NCI-H2196 treated with DMSO at 0.1 percent for 48 hours (cell line): ENCODE measurements at regions not wholly inside any gene's neighbourhood (a gene's known extent, or its start where the extent isn't known, plus 50 kb on each side); places are given as distances from the start of the nearest gene placed in this dataset.

Source experiments
- DNase-seq: peaks from one replicate; lab custom pipeline; 2025; ENCODE audit not compliant: unreplicated experiment; lab: John Stamatoyannopoulos, UW

DNA sequence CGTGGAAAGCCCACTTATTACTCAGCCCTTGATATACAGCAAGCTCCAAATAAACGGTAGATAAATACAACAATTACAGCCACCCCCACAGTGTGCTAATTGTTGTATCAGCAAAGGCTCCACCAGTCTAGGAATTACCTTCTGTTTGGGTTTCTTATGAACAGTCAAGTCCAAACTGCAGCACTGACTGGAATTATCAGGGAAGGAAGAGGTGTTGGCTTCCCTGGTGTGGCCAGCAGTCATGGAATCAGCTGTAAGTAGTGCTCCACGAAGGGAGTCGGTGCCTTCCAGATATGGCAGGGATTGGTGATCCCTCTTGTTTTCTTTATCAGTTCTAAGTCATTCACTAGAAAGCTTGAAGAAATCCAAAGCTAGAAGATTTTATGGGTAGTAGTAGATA lies 209.1 kb downstream of the SNX19 start:
- no peak for DNase-seq

GRCh38 chr11:130709531-130709930 lies 206.7 kb downstream of the SNX19 start:
- no peak for DNase-seq

DNA sequence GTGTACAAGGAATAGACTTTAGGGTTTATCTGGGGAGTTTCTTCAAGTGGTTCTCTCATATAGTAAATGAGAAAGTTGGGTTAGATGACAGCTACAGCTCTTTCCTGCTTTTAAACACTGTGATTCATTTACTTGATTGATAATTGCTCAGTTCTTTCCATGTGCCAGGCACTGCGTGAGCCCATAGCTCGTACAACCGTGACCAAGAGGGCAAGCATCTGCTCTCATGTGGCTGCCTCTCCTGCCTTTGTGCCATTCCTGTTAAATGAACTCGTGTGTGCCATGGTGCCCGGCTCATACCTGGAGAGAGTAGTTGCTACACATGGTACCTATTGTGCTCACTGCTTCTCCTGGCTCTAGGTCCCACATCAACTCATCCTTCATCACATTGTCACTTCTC lies 206.3 kb downstream of the SNX19 start:
- DNase-seq = no peak

GRCh38 chr11:130710497-130711012 lies 205.7 kb downstream of the SNX19 start:
- no peak for DNase-seq

- DNase-seq = no peak
These were observed 205.1 kb downstream of the SNX19 start for GRCh38 chr11:130711193-130711592.

DNA sequence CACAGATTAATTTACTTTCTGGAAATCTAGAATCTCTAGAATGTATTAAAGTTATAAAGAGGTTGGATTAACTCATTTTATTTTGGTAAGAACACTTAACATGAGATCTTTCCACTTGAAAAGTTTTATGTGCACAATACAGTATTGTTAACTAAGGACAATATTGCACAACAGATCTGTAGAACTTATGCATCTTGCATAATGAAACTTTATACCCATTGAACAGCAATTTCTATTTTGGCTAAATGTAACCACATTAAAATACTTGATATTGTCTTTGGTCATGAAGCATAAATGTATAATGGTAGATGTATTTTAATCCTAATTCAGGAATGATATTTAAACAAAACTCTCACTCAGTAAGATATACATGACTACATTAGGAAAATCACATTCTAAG lies 203.8 kb downstream of the SNX19 start:
- DNase-seq = no peak

- no peak for DNase-seq
These were observed 201.0 kb downstream of the SNX19 start for GRCh38 chr11:130715085-130715876.

- DNase-seq = no peak
These were observed 200.4 kb downstream of the SNX19 start for GRCh38 chr11:130715877-130716220.

DNA sequence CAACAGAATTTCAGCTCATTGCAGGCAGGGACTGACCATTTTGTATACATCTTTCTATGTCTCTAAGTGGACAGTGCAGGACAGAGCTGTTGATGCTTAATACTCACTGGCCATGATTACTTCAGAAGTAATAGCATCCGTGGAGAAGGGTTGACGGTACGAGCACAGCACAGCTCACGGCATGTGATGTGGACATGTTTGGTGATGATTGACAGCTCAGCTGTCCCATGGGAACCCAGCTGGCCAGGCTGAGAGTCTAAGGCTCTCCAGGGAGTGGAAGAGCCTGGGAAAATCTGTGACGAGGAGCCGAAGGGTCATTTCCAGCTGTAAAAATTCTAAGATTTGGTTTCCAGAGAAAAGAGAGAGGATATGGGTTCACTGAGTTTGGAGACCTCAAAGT lies 198.2 kb downstream of the SNX19 start:
- no peak for DNase-seq

DNA sequence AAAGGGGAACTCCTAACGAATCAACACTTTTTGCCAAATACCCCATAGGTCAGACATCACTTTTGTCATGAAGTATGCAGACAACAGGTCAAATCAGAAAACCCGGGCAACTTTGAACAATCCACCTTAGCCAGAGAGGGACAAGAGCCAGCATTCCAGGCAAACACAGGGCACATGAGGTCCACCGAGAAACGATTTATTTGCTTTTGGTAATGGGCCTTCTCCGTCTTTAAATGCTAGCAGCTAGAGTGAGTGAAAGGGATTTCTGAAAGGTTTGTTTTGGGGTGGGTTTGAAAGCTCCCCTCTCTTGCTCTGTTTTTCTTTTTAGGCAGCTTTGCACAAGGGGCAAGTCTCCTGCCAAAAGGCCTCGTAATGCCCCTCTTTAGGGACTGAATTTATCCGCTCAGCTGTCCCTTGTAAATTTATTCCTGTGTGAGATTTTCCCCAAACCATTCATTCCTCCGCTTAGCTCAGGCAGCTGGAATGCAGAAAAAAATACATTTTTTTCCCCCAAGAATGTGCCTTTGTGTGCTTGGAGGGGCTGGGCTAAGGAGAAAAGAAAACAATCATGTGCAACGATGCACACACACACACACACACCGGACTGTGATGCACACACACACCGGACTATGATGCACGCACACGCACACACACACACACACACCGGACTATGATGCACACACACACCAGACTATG lies 196.9 kb downstream of the SNX19 start:
- no peak for DNase-seq

DNA sequence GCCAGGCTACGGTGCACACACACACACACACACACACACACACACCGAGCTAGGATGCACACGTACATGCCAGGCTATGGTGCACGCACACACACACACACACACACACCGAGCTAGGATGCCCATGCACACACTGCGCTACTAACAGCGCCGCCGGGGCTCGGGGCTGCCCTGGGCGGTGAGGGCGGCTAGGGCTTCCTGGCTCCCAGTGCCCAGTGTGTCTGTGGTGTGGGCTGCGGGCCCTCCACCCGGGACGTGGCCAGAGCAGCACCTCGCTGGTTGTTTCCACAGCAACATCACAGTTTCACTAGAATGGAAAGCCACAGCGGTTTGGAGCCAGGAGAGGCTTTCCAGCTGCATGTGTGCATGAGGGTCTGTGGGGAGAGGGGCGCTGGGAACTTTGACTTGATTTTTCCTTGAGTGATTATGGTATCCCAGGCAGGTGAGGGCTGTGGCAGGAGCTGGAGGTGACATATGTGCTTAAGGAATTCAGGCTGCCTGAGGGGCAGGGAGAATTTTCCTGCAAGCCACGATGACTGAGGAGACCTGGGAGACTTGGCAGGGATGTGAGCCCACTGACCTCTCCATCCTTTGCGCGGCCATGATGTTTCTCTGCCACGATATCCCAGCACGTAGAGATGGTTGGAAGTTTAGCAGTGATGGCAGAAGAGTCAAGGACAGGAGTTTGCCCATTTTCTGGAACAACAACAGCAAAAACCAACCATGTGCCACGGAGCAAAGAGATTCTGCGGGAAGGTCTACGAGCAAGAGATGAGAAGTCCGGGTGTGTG lies 195.9 kb downstream of the SNX19 start:
- DNase-seq = no peak

DNA sequence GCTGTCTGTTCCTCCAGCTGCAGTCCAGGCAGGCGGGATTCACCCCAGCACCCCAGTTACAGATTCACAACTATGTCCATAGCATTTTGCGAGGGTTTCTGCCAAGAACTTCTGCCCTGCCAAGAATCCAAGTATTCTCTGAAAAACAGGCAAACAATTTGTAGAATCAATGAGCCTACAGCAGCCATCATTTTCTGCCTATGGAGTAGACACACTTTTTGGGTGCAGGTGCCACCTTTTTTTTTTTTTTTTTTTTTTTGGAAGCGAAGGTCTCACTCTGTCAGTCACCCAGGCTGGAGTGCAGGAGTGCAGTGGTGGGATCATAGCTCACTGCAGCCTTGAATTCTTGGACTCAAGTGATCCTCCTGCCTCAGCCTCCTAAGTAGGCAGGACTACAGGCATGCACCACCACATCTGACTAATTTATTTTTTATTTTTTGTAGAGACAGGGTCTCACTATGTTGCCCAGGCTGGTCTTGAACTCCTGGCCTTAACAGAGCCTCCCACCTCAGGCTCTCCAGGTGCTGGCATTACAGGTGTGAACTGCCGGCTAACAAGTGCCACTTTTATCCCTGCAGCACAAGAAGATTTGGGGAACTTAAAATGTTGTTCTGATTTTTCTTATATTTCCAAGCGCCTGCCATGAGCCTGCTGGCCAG lies 195.1 kb downstream of the SNX19 start:
- DNase-seq = no peak

DNA sequence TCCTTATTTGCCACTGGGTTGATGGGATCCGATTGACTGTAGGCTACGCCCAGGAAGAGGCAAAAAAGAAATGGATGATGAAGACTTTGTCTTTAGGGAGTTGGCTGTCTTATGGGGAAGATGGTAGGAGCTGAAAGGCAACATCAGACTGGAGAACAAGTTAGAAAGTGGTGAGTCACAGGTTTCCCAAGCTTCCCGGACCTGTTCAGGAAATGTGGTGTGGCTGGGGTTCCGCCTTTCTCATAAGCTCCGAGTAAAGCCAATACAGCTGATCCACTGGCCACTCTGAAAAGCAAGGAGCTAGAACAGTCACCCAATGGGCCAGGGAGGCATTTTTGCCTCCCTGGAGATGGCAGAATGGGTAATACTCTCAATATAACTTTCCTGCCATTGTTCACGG lies 194.5 kb downstream of the SNX19 start:
- DNase-seq = no peak

GRCh38 chr11:130722401-130722800 lies 193.9 kb downstream of the SNX19 start:
- DNase-seq = no peak

GRCh38 chr11:130725421-130726233 lies 190.7 kb downstream of the SNX19 start:
- DNase-seq = no peak

- no peak for DNase-seq
These were observed 189.8 kb downstream of the SNX19 start for GRCh38 chr11:130726234-130727037.

GRCh38 chr11:130727157-130728119 lies 188.8 kb downstream of the SNX19 start:
- no peak for DNase-seq
